DMS53 (cell line): ENCODE measurements at regions not wholly inside any gene's neighbourhood (a gene's known extent, or its start where the extent isn't known, plus 50 kb on each side); places are given as distances from the start of the nearest gene placed in this dataset.
"Not testable (repeated sequence)": the region's sequence is repeated elsewhere in the genome, so short reads cannot be mapped to it uniquely, and the experiment has no call there.

Experiments
- DNase-seq: peaks from one replicate; lab custom pipeline; 2025; lab: John Stamatoyannopoulos, UW

DNA sequence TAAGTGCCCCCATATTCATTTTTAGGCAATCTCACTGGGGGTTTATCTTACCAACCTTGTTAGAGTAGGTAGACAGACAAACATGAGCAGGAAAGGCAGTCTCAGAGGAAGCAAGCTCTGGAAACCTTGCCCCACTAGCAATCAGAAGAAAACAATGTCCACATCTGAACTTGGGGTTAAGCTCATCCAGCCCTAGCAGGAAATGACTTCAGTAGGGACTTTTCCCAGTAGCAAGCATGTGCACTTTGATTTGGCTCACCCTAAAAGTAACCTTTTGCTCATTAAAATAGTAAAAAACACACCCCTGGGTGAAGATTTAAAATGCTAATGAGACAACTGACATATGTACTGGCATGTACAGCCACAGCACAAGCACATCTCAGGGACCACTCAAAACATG, 175.5 kb downstream of the AKAIN1 start:
- no peak for DNase-seq

DNA sequence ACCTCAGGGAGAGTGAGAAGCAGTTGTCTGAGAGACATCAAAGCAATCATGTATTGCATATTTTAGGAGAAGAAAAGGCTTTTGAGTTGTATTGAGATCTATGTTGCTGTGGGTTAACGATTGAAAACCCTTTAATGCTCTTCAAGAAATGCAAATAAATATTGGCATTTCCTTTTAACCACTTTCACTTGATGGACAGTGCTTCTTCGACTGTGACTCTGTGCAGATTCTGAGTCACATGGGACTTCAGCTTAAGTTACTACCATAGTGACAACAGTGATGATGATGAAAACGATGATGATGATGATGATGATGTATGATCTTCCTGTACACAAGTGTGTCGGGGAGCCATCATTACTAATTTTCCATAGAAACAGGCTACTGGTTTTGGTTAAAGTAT, 181.8 kb downstream of the AKAIN1 start:
- no peak for DNase-seq

DNA sequence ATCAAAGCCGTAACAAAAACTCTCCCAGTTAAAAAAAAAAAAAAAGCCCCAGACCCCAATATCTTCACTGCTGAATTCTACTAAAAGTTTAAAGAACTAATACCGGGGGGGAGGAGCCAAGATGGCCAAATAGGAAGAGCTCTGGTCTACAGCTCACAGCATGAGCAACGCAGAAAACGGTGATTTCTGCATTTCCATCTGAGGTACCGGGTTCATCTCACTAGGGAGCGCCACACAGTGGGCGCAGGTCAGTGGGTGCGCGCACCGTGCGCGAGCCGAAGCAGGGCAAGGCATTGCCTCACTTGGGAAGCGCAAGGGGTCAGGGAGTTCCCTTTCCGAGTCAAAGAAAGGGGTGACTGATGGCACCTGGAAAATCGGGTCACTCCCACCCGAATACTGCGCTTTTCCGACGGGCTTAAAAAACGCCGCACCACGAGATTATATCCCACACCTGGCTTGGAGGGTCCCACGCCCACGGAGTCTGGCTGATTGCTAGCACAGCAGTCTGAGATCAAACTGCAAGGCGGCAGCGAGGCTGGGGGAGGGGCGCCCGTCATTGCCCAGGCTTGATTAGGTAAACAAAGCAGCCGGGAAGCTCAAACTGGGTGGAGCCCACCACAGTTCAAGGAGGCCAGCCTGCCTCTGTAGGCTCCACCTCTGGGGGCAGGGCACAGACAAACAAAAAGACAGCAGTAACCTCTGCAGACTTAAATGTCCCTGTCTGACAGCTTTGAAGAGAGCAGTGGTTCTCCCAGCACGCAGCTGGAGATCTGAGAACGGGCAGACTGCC, 192.8 kb downstream of the AKAIN1 start:
- not testable (repeated sequence) for DNase-seq

DNA sequence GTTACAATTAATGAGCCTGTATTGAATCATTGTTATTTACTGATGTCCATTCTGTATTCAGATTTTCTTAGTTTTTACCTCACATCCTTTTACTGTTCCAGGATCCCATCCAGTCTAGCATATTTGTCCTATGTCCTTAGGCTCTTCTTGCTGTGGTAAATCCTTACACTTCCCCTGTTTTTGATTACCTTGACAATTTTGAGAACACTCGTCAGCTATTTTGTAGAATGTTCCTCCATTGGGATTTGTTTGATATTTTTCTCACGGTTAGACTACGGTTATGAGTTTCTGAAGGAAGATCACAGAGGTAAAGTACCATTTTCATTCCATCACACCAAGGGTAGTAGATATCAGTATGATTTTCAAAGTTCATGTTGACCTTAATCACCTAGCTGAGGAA, 202.3 kb downstream of the AKAIN1 start:
- no peak for DNase-seq

DNA sequence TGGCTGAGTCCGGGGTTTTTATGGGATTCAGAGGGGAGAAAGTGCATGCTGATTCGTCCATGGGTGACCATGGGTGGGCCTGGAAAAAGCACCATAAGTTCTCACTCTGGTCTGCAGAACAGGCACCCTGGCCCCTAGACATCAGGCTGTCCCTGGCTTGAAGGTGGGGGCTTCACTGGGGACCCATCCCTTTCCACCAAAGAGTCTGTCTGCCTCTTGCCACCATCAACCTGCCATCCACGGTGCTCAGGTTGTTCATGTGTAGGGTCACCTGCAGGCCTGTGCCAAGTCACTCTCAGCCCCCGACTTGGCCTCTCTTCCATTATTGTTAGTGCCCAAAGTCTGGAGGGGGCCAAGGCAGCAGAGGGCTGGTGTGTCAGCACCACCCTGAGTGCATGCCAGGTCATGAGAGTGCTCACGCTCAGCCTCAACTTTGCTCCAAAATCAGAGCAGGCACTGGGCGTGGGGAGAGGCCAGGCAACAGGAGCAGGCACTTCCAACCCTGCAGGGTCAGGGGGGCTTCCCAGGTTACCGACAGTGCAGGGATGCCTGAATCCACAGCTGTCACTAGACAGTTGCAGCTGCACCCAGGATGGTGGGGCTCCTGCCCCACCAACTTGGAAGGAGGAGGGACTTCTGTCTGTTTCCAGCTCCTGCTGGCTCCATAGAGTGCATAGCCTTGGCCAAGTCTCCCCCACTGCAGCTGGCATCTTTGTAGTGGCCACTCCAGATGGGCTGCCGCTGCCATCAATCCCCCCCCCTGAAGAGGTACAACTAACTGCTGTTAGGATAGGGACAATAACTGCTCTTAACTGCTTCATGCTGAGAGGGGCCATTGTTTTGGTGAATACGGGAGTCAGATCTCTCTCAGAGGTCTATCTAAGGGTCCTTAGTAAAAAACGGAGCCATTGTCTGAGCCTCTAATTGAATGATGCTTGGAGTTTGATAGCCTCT, 209.3 kb downstream of the AKAIN1 start:
- DNase-seq = no peak

DNA sequence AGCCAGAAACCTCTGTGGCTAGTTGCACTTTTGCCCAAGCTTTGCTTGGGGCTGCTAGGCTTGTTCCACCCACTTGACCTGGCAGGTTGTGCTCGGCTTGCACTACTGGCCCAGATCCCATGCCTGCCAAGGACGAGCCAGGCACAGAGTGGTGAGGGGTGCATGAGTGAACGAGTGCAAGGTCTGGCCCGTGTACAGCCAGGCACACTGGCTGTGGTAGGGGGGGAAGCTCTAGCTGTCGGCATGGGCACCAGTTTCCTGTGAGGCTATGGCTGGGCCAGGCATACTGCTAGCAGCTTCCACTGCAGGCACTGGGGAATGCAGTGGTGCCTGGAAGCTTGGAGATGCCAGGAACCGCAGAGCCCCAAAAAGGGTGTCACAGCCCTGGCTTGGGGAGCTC, 210.4 kb downstream of the AKAIN1 start:
- no peak for DNase-seq

DNA sequence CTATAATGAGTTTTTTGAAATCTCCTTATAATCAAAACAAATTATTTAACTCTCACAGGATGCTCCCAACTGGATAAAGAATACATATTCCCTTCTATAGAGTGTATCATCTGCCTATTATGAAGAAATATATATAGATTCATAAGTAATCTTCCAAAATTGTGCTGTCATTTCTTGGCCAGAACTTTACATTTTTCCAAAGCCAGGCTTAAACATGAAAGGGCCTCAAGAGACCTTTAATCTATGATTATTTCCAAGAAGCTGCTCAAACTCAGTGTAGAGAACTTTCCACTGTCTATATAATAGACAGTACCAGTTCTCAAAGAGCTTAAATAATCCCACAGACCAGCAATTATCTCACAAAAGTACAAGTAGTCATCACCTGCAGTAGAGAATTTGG, 211.0 kb downstream of the AKAIN1 start:
- no peak for DNase-seq

DNA sequence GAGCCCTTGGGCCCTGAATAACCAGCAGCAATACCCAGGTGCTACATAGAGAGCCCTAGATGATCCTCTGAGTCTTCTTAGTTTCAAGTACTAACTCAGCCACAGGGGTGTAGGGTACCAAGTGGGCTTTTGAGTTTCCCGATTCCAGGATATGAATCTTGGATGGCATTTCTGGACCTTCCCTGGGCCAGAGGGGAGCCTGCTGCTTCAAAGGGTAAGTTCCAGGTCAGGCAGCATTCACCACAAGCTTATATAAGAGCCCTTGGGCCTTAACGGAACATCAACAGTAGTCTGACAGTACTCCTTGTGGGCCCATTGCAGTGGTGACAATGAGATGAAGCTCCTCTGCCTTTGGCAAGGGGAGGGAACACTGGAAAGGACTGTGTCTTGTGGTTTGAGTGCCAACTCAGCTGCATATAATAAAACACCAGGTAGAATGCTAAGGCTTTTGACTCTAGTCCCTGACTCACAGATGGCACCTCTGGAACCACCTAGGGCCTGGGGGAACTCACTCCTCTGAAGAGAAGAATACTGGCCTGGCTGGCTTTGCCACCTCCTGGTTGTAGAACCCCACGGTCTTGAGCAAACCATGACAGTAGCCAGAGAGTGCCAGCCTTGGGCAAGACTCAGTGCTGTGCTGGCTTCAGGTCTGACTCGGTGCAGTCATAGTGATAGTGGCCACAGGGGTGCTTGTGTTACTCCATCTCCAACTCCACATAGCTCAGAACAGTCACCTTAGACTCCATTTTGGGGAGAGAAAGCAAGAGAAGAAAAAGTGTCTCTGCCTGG, 235.7 kb downstream of the AKAIN1 start:
- no peak for DNase-seq

DNA sequence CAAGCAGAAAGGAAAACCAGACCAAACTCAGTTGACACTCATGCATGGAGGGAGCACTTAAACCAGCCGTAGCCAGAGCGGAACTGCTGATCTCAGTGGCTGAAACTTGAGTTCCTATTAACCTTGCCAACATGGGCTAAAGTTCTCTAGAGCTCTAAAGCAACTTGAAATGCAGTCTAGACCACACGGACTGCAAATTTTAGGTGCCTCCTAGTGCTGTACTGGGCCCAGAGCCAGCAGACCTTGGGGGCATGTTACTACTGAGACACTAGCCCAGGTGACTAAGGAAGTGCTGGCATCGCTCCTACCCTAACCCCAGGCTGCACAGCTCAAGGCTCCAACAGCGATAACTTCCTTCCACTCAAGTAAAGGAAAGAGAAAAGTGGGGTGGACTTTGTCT, 236.5 kb downstream of the AKAIN1 start:
- no peak for DNase-seq

DNA sequence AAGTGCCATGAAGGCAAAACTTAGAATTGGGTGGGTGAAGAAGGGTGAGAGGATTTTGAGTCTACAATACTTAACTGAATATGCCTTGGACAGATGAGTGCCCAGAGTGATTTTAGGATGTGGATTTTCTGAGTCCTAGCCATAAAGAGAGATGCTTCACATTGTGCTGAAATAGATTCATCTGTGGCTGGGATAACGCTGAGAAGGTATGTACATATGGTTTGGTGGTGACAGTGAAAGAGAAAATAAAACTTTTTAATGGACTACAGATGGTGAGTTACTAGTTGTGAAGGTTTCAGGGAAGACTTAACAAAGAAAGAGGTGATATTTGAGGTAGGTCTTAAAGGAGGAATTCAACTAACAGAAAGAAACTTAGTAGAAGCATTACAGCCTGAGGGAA, 265.8 kb downstream of the AKAIN1 start:
- DNase-seq = no peak

DNA sequence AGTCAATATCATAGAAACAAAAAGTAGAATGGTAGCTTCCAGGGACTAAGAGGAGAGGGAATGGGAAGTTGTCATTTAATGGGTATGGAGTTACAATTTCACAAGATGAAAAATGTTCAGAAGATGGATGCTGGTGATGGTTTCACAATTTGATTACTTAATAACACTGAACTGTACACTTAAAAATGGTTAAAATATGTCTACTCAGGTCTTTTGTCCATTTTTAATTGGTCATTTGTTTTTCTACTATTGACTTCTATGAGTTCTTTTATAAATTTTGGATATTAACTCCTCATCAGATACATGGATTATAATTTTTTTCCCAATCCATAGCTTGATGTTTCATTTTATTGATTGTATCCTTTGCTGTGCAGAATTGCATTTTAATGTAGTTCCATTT, 275.5 kb downstream of the AKAIN1 start:
- DNase-seq = no peak

DNA sequence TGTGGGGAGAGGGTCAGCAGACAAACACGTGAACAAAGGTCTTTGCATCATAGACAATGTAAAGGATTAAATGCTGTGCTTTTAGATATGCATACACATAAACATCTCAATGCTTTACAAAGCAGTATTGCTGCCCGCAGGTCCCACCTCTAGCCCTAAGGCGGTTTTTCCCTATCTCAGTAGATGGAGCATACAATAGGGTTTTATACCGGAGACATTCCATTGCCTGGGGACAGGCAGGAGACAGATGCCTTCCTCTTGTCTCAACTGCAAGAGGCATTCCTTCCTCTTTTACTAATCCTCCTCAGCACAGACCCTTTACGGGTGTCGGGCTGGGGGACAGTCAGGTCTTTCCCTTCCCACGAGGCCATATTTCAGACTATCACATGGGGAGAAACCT, 279.5 kb downstream of the AKAIN1 start:
- not testable (repeated sequence) for DNase-seq

DNA sequence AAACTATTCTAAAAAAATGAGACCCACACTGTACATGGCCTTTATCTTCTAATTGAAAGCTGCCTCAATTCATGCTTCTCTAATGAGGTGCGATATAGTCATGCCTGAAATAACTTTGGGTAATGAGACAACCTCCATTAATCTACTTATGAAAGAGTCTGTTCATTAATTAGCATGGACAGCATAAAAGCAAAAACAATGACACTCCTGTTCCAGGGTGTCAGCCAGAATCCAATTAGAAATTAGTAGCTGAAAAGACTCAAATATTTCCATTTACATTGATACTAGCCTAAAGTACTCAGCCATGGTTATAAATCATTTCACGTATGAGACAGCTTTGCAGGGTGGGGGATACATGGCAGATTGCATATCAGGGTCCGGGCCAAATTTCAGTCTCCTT, 288.7 kb downstream of the AKAIN1 start:
- DNase-seq = no peak

DNA sequence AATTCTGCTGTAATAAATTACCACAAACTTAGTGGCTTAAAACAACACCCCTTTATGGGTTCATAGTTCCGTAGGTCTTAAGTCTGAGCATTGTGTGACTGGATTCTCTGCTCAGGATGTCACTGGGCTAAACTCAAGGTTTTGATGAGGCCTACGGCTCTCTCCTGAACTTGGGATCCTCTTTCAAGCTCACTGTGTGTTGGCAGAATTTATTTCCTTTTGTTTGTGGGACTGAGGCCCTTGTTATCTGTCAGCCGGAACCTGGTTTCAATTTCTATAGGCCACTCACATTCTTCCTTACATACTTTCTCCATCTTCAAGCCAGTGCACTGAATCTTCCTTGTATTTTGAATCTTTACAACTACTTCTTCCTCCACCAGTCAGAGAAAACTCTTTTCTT, 290.2 kb downstream of the AKAIN1 start:
- DNase-seq = no peak

DNA sequence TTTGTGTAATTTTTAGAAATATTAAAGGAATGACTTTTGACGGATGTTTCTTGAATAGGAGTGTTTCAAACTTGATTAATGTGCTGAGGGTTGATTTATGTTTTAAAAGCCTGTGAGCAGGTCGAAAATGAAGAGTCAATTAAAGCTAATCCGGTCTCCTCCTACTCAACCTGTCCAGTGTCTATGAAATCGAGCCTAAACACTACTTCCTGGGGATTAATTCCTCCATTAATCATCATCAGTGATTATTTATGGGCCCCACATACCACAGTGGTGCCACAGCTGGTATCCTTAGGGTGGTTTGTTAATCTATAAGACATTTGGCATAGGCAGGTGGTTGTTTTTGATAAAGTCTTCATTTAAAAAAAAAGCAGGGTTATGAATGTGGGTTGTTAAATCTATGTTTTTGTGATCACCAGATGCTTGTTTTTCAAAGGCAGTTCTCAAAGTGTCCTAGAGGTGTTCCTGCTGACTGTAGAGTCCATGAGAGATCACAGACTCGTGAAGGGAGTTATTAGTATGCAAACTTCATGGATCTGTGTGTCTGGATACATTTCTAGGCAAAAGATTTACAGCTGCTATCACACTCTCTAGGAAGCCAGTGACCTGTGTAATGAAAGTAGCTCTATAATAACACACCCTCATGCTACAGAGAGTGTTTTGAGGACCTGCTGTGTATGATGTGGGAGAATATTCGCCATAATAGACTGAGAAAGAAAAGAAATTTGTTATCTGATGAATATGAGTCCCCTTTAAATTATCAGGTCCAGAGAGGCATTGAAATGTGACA, 308.6 kb downstream of the AKAIN1 start:
- no peak for DNase-seq

DNA sequence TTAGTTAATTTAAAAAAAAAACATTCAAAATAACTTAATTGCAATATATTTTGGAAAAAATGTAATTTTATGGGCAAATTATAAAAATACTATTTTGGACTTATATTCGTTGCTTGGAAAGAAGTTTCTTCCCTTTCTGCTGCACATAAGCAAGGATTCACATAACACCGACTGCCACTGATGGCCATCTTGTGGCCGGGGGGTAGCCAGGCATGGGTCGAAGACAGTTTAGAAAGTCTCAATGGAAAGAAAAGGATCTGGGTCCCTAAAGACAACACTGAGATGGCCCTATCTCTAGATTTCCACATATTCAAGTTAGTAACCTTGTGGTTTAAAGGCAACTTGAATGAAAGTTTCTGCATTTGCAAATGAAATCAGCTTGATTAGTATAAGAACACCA, 318.6 kb downstream of the AKAIN1 start:
- DNase-seq = no peak

DNA sequence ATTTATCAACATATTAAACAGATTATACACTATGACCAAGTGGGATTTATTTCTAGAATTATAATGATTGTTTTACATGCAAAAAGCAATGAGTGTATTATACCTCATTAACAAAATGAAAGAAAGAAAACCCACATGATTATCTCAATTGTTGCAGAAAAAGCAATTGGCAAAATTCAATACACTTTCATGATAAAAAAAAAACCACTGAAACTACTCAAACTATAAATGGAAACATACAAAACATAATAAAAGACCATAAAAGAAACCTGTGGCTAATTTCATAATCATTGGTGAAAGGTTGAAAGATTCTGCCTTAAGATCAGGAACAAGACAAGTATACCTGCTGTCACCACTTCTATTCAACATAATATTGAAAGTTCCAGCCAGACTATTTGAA, 325.9 kb downstream of the AKAIN1 start:
- DNase-seq = no peak

DNA sequence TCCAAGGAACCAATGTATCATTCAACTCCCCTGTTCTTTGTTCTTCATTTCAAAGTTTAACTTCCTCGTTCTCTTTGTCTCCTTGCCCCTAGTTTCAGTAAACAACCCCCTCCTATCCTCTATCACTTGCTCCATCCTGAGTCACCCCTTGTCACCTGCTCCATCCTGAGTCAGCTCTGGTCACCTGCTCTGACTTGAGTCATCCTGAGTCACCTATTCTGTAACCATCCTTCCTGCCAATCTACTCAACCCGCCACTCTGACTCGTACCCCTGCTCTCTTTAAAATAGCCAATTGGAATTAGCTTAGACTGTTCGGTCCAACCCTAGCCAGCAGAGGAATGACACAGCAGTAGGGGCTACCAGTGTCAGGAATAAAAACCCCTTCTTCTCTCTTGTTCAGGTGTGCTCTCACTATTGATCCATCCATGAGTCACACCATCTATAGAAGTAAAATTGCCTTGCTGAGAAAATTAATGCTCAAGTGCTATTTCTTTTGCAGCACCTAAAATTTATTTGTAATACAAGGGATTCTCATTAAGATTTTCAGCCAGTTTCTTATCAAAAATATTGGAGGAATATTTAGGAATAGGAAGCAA, 326.8 kb downstream of the AKAIN1 start:
- DNase-seq = peak; percentile 70

DNA sequence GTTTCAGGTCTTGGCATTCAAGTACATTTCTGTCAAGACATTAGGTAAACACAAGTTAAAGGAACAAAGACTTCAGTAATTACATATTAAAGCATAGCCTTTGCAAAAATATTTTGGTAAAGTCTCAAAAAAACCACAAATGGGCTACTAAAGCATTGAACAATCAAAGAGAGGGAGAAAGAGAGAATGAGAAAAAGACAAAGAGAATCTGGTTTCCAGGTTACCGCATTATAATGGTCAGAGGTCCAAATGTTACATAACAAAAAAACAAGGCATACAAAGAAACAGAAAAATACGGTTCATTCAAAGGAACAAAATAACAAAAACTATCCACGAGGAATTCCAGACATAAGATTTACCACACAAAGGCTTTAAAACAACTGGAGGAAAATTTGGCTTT, 327.9 kb downstream of the AKAIN1 start:
- no peak for DNase-seq

DNA sequence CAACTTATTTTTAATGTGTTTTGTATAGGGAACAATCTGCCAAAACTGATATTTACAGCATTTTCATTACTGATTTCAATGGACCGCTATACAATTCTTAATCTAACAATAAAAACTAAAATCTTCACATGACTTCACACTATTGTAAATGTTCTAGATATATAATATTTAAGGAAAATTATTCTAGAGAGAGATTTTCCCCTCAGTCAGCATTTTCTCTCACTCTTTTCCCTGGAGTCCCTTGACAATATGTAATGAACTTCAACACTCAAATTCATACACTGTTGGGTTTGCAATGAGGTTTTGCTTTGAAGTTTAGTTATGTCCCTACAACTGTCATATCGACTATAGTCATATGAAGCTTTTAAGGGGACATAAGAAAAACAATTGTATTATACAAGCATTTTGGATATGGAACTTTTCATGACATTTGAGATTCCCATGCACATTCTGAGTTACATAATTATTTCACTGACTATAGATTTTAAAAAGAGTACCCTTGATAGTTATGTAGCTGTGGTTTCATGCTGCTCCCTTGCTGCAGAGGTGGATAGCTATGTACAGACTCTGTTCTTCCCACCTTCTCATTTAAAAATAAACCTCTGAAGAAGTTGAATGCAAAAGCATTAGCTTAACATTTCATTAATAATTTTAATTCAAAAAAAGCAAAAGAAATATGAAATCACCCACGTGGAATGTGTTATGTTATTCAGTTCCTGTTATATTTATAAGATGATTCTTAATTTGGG, 338.5 kb downstream of the AKAIN1 start:
- DNase-seq = no peak
